ENCODE measurements at regions not wholly inside any gene's neighbourhood (a gene's known extent, or its start where the extent isn't known, plus 50 kb on each side); places are given as distances from the start of the nearest gene placed in this dataset.

GRCh38 chr4:175440786-175441185 lies 371.3 kb downstream of the GPM6A start:
- Histone ChIP-seq H3K4me3 (ENCODE audit: extremely low read depth in 1 of 4, insufficient read depth in 2 of 4, low read depth in 3 of 4, low read length in 4 of 4) (no peak overlapping the region), H2BK12ac (ENCODE audit: low read depth, low read length) (no peak overlapping the region), H4K20me1 (replicated peaks in 1 of 2; ENCODE audit: control insufficient read depth in 1 of 2, insufficient read depth in 2 of 2, low read length in 2 of 2) (no peaks in the 10 kb centered on the region), H4K5ac (ENCODE audit: insufficient read length, low read depth, low read length) (no peak overlapping the region), H3K23ac (ENCODE audit: insufficient read length) (no peak overlapping the region), H4K91ac (replicated peaks; ENCODE audit: insufficient read length, low read length) (no peak overlapping the region), H3K4me2 (ENCODE audit: insufficient read depth in 1 of 2, low read depth in 2 of 2, low read length in 2 of 2) (no peak overlapping the region), H2BK20ac (ENCODE audit: low read length) (no peak overlapping the region), H2BK120ac (replicated peaks; ENCODE audit: low read depth, low read length) (no peak overlapping the region), H2BK5ac (ENCODE audit: low read depth, low read length) (no peak overlapping the region), H2AFZ (ENCODE audit: low read length) (no peak overlapping the region), H3K9me3 (ENCODE audit: insufficient read depth in 2 of 2, low read depth in 1 of 2, low read length in 1 of 2) (no peaks in the 10 kb centered on the region), H3K27ac (ENCODE audit: low read depth, low read length) (no peak overlapping the region), H3K4me1 (replicated peaks in 1 of 4; ENCODE audit: control insufficient read depth in 3 of 4, insufficient read depth in 4 of 4, low read length in 3 of 4) (peaks cover 0 to 6% (median 0%) of the 10 kb centered on the region in 4 experiments; a peak in 1 of 7 replicates), H3K9ac (replicated peaks in 1 of 4; ENCODE audit: extremely low read depth in 1 of 4, low read depth in 3 of 4, low read length in 3 of 4) (no peak overlapping the region), H3K36me3 (ENCODE audit: control insufficient read depth in 2 of 4, insufficient read depth in 4 of 4, low read length in 3 of 4) (no peaks in the 10 kb centered on the region), H3K23me2 (ENCODE audit: low read depth, low read length) (no peaks in the 10 kb centered on the region), H3K18ac (ENCODE audit: extremely low read depth, low read length) (no peak overlapping the region), H3K79me2 (ENCODE audit: control insufficient read depth in 1 of 2, insufficient read depth in 2 of 2, low read length in 2 of 2) (no peaks in the 10 kb centered on the region), H3K14ac (ENCODE audit: insufficient read length) (no peak overlapping the region), H4K8ac (ENCODE audit: extremely low read depth, insufficient read depth, low read length) (no peak overlapping the region), H2AK5ac (ENCODE audit: low read depth, low read length) (no peak overlapping the region), H2BK15ac (ENCODE audit: low read length) (no peak overlapping the region), H3K4ac (replicated peaks; ENCODE audit: insufficient read length, low read depth, low read length) (no peak overlapping the region), H3K27me3 (replicated peaks in 1 of 4; ENCODE audit: control insufficient read depth in 3 of 4, extremely low read depth in 1 of 4, insufficient read depth in 3 of 4, low read length in 3 of 4) (no peaks in the 10 kb centered on the region), H3K79me1 (ENCODE audit: low read depth, low read length) (no peaks in the 10 kb centered on the region), H3K56ac (replicated peaks; ENCODE audit: insufficient read length, low read depth, low read length) (no peak overlapping the region)
- ChIA-PET CTCF (ENCODE audit: partially characterized antibody) (interaction anchor here (0.6 kb wide), 1 partner anchor 415 kb away, joined by 3 read pairs; no protein-coding TSS in a partner anchor), POLR2A (ENCODE audit: partially characterized antibody) (no interaction called here)
- DNase-seq (ENCODE audit: low read depth in 1 of 2, low spot score in 2 of 2) (no peak), FAIRE-seq (no peak)
- TF ChIP-seq ATF2 (IDR thresholded peaks at IDR 0.05; ENCODE audit: low read length) (no peak), SP1 (IDR thresholded peaks at IDR 0.05; ENCODE audit: low read depth, low read length) (no peak), TAF1 (IDR thresholded peaks at IDR 0.05; ENCODE audit: low read depth, low read length) (no peak), BCL11A (IDR thresholded peaks at IDR 0.05; ENCODE audit: low read depth in 2 of 2, low read length in 2 of 2) (no peak), MAFK (IDR thresholded peaks at IDR 0.05; ENCODE audit: low read depth, low read length) (no peak), PHF8 (conservative IDR thresholded peaks at IDR 0.05; ENCODE audit: low read depth, low read length) (no peak), HDAC6 (IDR thresholded peaks at IDR 0.05; ENCODE audit: low read depth, low read length) (no peak), SRF (IDR thresholded peaks at IDR 0.05; ENCODE audit: low read depth, low read length) (no peak), RXRA (IDR thresholded peaks at IDR 0.05; ENCODE audit: insufficient read depth, low read depth, low read length) (no peak), SP4 (IDR thresholded peaks at IDR 0.05; ENCODE audit: low read length) (no peak), RAD21 (IDR thresholded peaks at IDR 0.05 in 1 of 2, conservative IDR thresholded peaks at IDR 0.05 in 1 of 2; ENCODE audit: low read depth in 2 of 2, low read length in 2 of 2) (no peak), TEAD4 (IDR thresholded peaks at IDR 0.05; ENCODE audit: low read depth, low read length) (no peak)
- 96% methylated on average over 2 of the region's 2 CpGs; no CpG with 5 or more reads in 1 of the 2 experiments for WGBS, 2 experiments (ENCODE audit: extremely low coverage in 1 of 2, insufficient coverage in 1 of 2, insufficient read length in 1 of 2, insufficient replicate concordance in 2 of 2, low coverage in 1 of 2, low lambda C conversion rate in 2 of 2, missing lambda C conversion rate in 1 of 2)

Measured in H1 (cell line).